DOHH2 (cell line): ENCODE measurements at regions not wholly inside any gene's neighbourhood (a gene's known extent, or its start where the extent isn't known, plus 50 kb on each side); places are given as distances from the start of the nearest gene placed in this dataset.

ENCODE experiments used
- EZH2phosphoT487 ChIP-seq: fragments of 200-600 bp; sonication (generic); IDR thresholded peaks from 2 replicates; pipeline ENCODE4 v1.6.1; 2017; ENCODE audit warnings: borderline replicate concordance, mild to moderate bottlenecking, antibody characterized with exemption, low read length, moderate library complexity, mixed read lengths
- TF ChIP-seq, protein P1 (sequence below): fragments of 200-600 bp; sonication (generic); IDR thresholded peaks from one replicate; pipeline ENCODE4 v1.5.1; 2014; ENCODE audit warnings: antibody characterized with exemption, mild to moderate bottlenecking, low read depth, low read length; ENCODE audit not compliant: poor library complexity, severe bottlenecking

DNA sequence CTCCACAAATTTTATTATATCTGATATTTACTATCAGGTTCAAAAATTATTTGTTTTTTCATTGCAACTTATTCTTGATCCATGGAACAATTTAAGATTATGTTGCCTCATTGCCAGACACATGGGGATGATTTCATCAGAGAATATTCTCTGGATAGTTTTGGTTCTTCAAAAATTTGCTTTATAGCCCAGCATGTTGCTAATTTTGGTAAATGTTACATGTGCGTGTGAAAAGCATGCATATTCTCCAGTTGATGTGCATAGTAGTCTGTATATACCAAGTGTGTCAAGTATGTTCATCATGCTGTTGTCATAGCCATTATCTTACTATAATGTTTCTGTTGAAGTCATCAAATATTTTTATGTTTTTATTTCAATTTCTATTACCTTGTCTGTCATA, 122.3 kb downstream of the RFC3 start:
- TF ChIP-seq, protein P1, sequence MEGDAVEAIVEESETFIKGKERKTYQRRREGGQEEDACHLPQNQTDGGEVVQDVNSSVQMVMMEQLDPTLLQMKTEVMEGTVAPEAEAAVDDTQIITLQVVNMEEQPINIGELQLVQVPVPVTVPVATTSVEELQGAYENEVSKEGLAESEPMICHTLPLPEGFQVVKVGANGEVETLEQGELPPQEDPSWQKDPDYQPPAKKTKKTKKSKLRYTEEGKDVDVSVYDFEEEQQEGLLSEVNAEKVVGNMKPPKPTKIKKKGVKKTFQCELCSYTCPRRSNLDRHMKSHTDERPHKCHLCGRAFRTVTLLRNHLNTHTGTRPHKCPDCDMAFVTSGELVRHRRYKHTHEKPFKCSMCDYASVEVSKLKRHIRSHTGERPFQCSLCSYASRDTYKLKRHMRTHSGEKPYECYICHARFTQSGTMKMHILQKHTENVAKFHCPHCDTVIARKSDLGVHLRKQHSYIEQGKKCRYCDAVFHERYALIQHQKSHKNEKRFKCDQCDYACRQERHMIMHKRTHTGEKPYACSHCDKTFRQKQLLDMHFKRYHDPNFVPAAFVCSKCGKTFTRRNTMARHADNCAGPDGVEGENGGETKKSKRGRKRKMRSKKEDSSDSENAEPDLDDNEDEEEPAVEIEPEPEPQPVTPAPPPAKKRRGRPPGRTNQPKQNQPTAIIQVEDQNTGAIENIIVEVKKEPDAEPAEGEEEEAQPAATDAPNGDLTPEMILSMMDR: no peak
- TF ChIP-seq EZH2phosphoT487: no peak
